Epithelial cell of esophagus (primary cell): ENCODE measurements at regions not wholly inside any gene's neighbourhood (a gene's known extent, or its start where the extent isn't known, plus 50 kb on each side); places are given as distances from the start of the nearest gene placed in this dataset.
"Not testable (repeated sequence)": the region's sequence is repeated elsewhere in the genome, so short reads cannot be mapped to it uniquely, and the experiment has no call there.

Experiments
- DNase-seq: peaks from one replicate; pipeline ENCODE4 v3.0.0; 2010; ENCODE audit warnings: low read depth
- H3K4me3 ChIP-seq: 2 replicates; pipeline ENCODE4 v1.5.1; 2011; ENCODE audit warnings: mild to moderate bottlenecking, low read length, control low read depth
- TF ChIP-seq, protein P1 (sequence below): IDR thresholded peaks from 2 replicates; pipeline ENCODE4 v1.5.1; 2011; ENCODE audit warnings: low read depth, mild to moderate bottlenecking, low read length, control low read depth, inconsistent platforms; ENCODE audit not compliant: insufficient read depth; ENCODE audit errors: missing control alignments

DNA sequence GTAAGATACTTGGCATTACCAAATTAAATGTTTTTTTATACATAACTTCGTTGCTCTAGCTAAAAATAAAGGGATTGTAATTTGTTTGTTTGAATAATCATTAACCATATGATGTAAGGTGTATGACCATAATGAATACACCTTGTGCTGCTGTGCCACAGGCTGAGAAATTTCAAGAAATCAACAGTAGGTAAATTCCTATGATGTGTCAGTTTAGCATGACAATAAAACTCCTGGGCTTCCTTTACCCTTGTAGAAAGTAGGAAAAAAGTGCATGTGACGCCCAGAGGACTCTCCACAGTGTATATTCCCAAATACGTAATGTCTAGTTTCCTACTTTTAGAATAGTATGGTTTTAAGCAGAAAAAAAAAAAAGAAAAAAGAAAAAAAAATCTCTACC lies 208.1 kb downstream of the SATB1 start:
- DNase-seq, result no peak
- TF ChIP-seq, protein P1, sequence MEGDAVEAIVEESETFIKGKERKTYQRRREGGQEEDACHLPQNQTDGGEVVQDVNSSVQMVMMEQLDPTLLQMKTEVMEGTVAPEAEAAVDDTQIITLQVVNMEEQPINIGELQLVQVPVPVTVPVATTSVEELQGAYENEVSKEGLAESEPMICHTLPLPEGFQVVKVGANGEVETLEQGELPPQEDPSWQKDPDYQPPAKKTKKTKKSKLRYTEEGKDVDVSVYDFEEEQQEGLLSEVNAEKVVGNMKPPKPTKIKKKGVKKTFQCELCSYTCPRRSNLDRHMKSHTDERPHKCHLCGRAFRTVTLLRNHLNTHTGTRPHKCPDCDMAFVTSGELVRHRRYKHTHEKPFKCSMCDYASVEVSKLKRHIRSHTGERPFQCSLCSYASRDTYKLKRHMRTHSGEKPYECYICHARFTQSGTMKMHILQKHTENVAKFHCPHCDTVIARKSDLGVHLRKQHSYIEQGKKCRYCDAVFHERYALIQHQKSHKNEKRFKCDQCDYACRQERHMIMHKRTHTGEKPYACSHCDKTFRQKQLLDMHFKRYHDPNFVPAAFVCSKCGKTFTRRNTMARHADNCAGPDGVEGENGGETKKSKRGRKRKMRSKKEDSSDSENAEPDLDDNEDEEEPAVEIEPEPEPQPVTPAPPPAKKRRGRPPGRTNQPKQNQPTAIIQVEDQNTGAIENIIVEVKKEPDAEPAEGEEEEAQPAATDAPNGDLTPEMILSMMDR, result no peak

DNA sequence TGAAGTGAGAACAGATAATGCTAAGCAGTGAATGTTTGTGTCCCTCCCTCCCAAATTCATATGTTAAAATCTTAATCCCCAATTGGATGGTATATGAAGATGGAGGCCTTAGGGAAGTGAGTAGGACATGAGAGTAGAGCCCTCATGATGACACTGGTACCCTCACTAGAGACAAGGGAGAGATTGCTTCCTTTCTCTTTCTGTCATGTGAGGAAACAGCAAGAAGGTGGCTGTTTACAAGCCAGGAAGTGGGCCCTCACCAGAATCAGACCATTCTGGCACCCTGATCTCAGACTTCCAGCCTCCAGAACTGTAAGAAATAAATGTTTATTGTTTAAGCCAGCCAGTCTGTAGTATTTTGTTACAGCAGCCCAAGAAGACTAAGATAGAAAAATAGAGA lies 209.5 kb downstream of the SATB1 start:
- no peak for DNase-seq
- TF ChIP-seq, protein P1, result no peak

More for the DNA sequence above, 208.1 kb downstream of the SATB1 start:
- H3K4me3 ChIP-seq, result no peak overlapping the region

DNA sequence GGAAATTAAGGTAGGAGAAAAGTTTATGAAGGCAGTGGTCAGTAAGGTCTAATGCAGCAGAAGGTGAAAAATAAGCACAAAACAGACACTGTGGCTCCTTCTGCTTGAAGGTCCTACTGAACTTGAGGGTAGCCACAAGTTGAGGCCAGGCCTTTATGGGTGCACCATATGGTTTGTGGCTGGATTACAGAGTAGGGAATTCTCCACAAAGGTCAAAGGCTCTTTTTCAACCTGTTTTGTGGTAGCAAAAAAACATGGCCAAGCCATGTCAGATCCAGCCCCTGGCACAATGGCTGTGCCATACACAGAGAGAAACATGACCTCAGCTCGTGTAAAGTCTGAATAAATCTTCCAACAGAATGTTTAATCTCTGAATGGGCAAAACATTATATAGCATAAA lies 214.0 kb downstream of the SATB1 start:
- TF ChIP-seq, protein P1, result no peak
- no peak for DNase-seq

More for the DNA sequence above, 209.5 kb downstream of the SATB1 start:
- H3K4me3 ChIP-seq, result no peak overlapping the region

DNA sequence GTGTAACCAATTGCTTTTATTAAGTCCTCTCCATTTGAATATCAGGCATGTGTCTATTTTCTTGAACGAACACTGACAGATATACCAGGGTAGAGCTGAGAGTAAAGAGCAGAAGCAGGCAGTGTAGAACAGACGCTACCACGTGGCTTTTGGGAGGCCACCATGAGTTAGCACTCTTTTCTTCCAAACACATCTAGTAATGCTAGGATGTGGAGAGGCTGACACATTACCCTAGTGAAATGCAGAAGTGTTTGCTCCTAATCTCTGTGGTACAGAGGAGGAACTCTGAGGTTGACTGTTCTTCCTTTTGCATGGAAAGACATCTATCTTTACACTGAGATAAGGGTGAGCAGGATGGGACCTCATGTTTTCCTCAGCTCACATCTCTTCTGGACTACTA lies 216.3 kb downstream of the SATB1 start:
- TF ChIP-seq, protein P1, result no peak
- DNase-seq, result no peak
- no peak overlapping the region for H3K4me3 ChIP-seq

More for the DNA sequence above, 214.0 kb downstream of the SATB1 start:
- no peak overlapping the region for H3K4me3 ChIP-seq

DNA sequence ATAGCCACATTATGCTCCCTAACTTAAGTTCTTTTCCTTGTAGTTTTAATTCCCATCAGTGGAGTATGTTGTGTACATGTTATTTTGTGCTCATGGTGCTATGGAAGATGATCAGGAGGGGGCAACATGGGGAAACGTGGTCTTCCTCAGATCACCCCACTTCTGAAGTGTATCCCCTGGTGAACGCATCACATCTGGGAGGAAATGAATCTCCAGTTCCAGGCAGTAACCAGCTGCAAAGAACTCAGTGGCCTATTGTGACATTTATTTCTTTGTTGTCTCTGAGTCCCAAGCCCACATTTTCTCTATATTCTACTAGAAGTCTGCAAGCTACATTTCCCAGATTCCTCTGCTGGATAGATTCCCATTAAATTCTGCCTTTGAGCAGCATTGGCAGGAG lies 217.0 kb downstream of the SATB1 start:
- H3K4me3 ChIP-seq, result no peak overlapping the region
- DNase-seq, result no peak
- TF ChIP-seq, protein P1, result no peak

DNA sequence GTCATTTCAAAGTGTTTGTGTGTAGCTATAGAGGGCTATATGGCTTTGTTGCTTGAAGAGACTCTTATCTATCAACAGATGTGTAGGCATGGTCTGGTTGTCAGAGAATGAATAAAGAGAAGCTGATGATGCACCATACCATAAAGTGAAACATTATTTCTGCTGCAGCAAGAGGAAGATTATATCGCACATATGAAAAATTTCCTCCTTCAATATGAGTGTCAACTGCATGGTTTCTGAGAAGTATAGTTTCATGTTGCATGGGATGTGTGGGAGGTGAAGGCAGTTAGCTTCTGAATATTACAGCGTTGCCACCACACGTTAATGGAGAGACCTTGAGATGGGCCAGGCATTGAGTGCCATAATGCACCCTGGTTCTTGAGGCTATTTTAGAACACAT lies 217.9 kb downstream of the SATB1 start:
- DNase-seq, result no peak
- TF ChIP-seq, protein P1, result no peak
- no peak overlapping the region for H3K4me3 ChIP-seq

DNA sequence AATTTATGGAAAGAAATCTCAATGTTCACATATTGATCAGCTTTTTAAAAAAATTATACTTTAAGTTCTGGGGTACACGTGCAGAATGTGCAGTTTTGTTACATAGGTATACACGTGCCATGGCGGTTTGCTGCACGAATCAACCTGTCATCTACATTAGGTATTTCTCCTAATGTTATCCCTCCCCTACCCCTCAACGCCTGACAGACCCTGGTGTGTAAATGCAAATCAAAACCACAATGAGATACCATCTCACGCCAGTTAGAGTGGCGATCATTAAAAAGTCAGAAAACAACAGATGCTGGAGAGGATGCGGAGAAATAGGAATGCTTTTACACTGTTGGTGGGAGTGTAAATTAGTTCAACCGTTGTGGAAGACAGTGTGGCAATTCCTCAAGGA lies 219.4 kb downstream of the SATB1 start:
- H3K4me3 ChIP-seq, DNase-seq: not testable (repeated sequence)
